GM18951 (cell line): ENCODE measurements at regions not wholly inside any gene's neighbourhood (a gene's known extent, or its start where the extent isn't known, plus 50 kb on each side); places are given as distances from the start of the nearest gene placed in this dataset.
"Not testable (repeated sequence)": the region's sequence is repeated elsewhere in the genome, so short reads cannot be mapped to it uniquely, and the experiment has no call there.

Experiments
- POLR2A ChIP-seq: IDR thresholded peaks from 4 replicates; pipeline ENCODE4 v1.6.1; 2011; ENCODE audit warnings: mild to moderate bottlenecking; ENCODE audit not compliant: insufficient read length, insufficient read depth; ENCODE audit errors: extremely low read depth
- in situ Hi-C: fragments of 300-500 bp; cut with MboI; formaldehyde crosslinking; loops from one replicate; pipeline ENCODE4 v1.12.0; 2022; ENCODE audit warnings: low sequenced_read_pairs, mixed read lengths, inconsistent platforms; ENCODE audit not compliant: unreplicated experiment

GRCh38 chr7:50251765-50252164, 52.8 kb upstream of the IKZF1 start:
- TF ChIP-seq POLR2A, result no peak
- in situ Hi-C loops, result no loop called here

- in situ Hi-C loops, result no loop called here
- TF ChIP-seq POLR2A, result no peak
Measured at GRCh38 chr7:50246551-50246950, 58.0 kb upstream of the IKZF1 start.

DNA sequence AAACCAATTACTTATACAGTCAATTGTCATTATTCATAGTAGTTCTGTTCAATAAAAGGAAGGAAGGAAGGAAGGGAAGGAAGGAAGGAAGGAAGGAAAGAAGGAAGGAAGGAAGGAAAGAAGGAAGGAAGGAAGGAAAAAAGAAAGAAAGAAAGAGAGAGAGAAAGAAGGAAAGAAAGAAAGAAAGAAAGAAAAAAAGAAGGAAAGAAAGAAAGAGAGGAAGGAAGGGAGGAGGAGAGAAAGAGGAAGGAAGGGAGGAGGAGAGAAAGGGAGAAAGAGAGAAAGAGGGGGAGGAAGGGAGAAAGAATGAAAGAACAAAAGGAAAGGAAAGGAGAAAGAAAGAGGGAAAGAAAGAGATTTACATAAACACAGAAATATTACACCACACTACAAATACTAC, 62.4 kb upstream of the IKZF1 start:
- in situ Hi-C loops, result not testable (repeated sequence)

DNA sequence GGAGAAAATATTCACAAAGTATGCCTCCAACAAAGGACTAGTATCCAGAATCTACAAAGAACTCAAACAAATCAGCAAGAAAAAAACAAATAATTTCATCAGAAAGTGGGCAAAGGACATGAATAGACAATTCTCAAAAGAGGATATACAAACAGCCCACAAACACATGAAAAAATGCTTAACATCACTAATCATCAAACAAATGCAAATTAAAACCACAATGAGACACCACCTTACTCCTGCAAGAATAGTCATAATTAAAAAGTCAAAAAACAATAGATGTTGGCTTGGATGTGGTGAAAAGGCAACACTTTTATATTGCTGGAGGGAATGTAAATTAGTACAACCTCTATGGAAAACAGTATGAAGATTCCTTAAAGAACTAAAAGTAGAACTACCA, 63.8 kb upstream of the IKZF1 start:
- in situ Hi-C loops, result not testable (repeated sequence)

DNA sequence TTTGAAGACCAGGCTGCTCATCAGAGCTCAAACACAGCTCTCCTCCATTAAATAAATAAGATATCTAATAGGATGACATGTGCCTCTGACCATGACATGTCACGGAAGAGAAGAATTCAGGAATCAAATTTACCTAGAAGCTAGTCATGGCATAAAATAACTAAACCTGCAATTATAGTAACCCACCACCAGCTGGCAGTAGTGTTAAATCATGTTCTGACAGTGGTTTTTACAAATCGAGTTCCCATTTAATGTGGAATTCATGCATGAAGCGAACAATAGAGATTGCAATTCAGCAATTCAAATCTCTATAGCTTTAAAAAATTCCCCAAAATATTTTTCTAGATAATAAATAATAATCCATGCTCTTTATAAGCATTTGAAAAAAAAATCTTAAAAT, 74.6 kb upstream of the IKZF1 start:
- in situ Hi-C loops, result no loop called here
- TF ChIP-seq POLR2A, result no peak

DNA sequence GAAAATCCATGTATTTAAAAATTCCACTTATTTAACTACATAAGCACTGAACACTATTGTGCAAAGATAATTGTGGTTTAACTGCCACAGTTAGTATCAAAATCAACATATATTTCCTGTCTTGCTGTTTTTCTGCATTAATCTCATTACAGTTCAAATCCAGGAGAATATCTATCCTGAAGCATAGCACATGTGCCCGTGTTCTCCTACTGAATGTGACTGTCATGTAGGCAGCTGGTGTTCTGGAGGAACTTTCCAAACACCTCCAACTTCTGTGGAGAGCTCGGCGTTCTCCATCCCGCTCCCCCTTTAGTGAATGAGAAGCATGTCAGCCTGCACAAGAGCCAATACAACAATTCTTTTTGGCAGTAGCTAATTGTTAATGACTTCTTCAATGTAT, 76.4 kb upstream of the IKZF1 start:
- no peak for TF ChIP-seq POLR2A
- in situ Hi-C loops, result no loop called here

- in situ Hi-C loops, result no loop called here
- TF ChIP-seq POLR2A, result no peak
Measured at GRCh38 chr7:50227726-50228125, 76.8 kb upstream of the IKZF1 start.

DNA sequence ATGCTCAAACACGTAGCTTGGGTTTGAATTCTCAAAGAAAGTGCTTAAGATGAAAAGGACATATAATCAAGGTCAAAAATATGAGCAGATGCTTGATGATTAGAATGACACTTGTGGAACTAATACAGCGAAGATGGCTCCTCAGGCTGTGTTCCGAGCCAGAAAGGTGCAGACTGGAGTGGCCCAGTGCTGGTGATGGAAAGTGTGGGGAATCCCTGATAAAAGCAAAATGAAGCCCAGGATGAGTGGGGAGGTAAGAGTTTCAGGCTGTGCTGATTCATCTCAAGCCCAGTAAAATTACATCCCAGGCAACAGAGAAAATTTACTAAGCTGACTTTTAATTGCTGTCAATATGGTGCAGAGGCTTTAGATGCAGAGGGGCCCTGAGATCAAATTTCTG, 77.8 kb upstream of the IKZF1 start:
- in situ Hi-C loops, result no loop called here
- TF ChIP-seq POLR2A, result no peak

GRCh38 chr7:50226145-50226544, 78.4 kb upstream of the IKZF1 start:
- in situ Hi-C loops, result no loop called here

DNA sequence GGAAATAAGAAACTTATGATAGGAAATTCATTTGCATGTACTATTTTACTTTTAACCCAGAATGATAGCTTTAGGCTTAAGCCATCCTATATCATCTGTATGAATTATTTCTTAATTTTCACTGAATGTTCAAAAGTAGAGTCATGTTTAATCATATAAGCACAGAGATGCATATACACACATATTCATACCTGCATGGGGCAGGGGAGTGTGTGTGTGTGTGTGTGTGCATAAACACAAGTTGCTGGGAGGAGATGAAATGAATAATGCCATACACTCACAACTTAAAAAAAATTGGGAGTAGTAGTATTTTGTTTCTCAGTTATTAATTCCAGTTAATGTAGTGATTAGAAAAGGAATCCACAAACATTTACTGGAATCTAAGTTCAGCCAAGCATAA, 83.1 kb upstream of the IKZF1 start:
- TF ChIP-seq POLR2A, result no peak
- in situ Hi-C loops, result loop anchor here (25.0 kb wide), 1 partner anchor 191 kb away; no protein-coding TSS in a partner anchor

More at GRCh38 chr7:50226145-50226544, 78.4 kb upstream of the IKZF1 start:
- TF ChIP-seq POLR2A, result no peak

DNA sequence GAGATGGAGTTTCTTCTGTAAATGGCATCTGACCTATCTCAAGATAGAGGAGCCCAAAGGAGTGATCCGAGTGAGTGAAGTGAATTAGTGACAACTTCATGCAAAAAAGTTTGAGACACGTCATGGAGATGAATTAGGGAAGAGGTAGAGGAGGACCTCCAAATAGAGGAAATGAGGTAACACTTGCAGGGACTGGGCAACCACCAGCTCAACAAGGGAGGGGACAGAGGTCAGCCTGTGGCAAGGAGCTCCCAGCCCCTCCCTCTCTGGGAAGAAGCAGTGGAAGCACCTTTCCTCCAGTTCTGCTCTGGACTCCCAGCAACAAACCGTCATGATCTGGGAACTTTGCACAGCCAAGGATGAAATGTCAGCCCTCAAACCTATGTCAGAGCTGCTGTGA, 83.5 kb upstream of the IKZF1 start:
- in situ Hi-C loops, result loop anchor here (25.0 kb wide), 1 partner anchor 191 kb away; no protein-coding TSS in a partner anchor
- TF ChIP-seq POLR2A, result no peak

- TF ChIP-seq POLR2A, result no peak
- in situ Hi-C loops, result loop anchor here (25.0 kb wide), 1 partner anchor 192 kb away; no protein-coding TSS in a partner anchor
Measured at GRCh38 chr7:50220273-50220672, 84.2 kb upstream of the IKZF1 start.

- TF ChIP-seq POLR2A, result no peak
- in situ Hi-C loops, result loop anchor here (25.0 kb wide), 1 partner anchor 194 kb away; no protein-coding TSS in a partner anchor
Measured at GRCh38 chr7:50217821-50218281, 86.7 kb upstream of the IKZF1 start.

DNA sequence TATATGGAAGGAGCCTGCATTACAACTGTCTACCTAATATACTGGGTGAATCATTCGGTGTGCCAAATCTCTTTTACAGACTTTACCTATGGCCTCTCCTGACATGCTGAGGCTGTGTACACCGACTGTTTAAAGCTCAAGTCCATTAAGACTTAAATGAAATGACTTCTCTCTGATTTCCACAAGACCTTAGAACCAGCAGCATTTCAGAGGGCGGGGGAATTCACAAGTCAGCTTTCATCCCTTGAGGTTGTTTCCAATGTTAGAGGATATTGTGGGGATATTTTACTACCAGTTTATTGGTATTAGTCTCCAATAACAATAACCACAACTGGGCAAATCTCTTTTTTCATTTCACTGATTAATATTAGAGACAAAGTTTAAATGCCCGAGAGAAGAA, 87.1 kb upstream of the IKZF1 start:
- in situ Hi-C loops, result loop anchor here (25.0 kb wide), 1 partner anchor 195 kb away; no protein-coding TSS in a partner anchor
- no peak for TF ChIP-seq POLR2A

DNA sequence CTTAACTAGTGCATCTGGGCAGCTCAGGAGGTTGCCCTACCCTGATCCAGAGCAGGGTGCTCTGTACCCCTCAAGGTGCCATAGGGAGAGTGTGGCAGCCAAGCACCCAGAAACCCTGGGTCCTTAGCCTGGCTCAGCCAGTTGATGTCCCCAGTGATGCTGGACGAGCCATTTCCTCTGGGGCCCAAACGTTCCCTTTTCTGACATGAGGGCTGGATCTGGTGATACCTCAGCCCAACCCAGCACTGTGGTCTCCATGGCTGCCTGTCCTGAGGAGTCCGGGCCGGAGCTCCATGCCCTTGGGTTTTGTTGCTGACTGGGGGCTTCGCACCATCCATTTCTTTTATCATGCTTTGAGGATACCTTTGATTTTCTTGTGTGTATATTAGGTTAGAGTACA, 87.9 kb upstream of the IKZF1 start:
- no peak for TF ChIP-seq POLR2A
- in situ Hi-C loops, result loop anchor here (25.0 kb wide), 1 partner anchor 196 kb away; no protein-coding TSS in a partner anchor
